GM18519 (cell line): ENCODE measurements at regions not wholly inside any gene's neighbourhood (a gene's known extent, or its start where the extent isn't known, plus 50 kb on each side); places are given as distances from the start of the nearest gene placed in this dataset.
A peak's percentile ranks its signal among the peaks of the same experiment; 100 is the strongest.

Experiments
- ATAC-seq: cut with Tn5 transposase; IDR thresholded peaks from one replicate; pipeline ENCODE4 v1.9.1; 2021; ENCODE audit warnings: mild to moderate bottlenecking, moderate library complexity; ENCODE audit not compliant: unreplicated experiment, low FRiP score

- peak; percentile 72 for ATAC-seq
Observed at GRCh38 chr2:160666154-160667060, 172.8 kb upstream of the RBMS1 start.

GRCh38 chr2:160667811-160668210 lies 174.2 kb upstream of the RBMS1 start:
- no peak for ATAC-seq

DNA sequence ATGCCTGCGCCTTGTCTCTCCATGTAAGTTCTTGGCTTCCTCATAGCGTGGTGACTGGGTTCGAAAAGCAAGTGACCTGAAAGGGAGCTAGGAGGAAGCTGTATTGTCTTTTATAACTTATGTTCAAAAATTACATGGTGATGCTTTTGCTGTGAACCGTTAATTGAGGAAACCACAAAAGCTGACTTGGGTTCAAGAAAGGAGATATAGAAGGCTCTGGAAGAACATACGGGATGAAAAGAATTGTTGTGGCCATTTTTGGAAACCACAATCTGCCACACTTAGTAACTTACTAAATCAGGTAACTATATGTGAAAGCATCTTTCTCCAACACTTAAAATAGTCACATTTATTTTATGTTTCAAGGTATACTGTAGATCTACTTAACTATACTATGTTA lies 177.0 kb upstream of the RBMS1 start:
- no peak for ATAC-seq

- ATAC-seq = no peak
Observed at GRCh38 chr2:160672211-160672610, 178.6 kb upstream of the RBMS1 start.

GRCh38 chr2:160674146-160674750 lies 180.6 kb upstream of the RBMS1 start:
- ATAC-seq = no peak

- no peak for ATAC-seq
Observed at GRCh38 chr2:160679686-160680085, 186.1 kb upstream of the RBMS1 start.

DNA sequence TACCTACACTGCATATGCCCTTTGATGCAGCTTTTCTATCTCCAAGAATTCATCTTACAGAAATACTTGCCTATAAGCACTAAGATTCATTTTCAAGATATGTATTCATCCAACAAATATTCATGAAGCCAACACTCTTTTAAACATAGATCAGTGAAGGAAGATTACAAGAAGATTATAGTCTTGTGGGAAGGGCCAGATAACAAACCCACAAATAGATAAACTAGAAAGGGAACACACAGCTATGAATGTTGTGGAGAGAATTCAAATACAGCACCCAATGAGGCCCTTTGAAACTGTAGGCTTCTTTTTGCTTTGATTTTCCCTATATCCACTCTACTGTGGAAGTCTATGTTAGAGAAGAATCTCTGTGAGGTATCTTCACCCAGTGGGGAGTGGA lies 186.7 kb upstream of the RBMS1 start:
- no peak for ATAC-seq

GRCh38 chr2:160680974-160681373 lies 187.4 kb upstream of the RBMS1 start:
- ATAC-seq = no peak

DNA sequence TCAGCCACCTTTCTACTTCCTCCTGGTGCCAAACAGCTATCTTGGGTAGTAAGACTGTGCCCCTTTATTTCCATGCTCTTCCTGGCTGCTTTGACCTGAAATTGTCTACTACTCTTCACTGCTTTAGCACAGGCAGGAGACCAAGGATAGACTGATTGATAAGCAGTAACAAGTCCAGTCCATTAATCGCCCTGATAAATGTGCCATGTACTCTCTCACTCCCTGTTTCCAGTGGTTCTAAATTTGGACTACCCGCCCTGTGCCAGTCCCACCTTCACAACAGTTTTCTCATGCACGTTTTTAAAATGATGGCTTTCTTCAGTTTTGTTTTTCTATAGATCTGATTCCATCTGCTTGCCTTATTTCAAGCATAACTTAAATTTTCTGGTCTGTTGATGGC lies 189.6 kb upstream of the RBMS1 start:
- ATAC-seq = no peak

GRCh38 chr2:160687629-160688028 lies 194.0 kb upstream of the RBMS1 start:
- ATAC-seq = no peak

- no peak for ATAC-seq
Observed at GRCh38 chr2:160689441-160689840, 195.8 kb upstream of the RBMS1 start.

DNA sequence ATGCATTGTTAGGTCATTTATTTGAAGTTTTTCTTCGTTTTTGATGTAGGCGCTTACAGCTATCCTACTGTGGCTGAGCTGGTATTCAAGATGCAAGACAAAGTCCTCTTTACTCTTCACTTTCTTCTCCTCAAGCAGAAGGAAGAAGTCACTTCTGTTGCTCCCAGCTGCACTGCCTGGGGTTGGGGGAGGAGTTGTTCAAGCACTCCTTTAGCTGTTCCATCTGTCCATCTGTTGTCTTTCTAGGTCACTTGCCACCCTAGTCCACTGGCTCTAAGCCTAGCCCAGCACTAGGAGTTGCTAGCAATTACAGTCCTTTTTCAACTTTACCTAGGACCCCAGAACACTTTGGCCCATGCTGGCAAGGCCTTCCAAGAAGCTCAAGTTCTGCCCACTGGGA lies 200.6 kb upstream of the RBMS1 start:
- no peak for ATAC-seq

DNA sequence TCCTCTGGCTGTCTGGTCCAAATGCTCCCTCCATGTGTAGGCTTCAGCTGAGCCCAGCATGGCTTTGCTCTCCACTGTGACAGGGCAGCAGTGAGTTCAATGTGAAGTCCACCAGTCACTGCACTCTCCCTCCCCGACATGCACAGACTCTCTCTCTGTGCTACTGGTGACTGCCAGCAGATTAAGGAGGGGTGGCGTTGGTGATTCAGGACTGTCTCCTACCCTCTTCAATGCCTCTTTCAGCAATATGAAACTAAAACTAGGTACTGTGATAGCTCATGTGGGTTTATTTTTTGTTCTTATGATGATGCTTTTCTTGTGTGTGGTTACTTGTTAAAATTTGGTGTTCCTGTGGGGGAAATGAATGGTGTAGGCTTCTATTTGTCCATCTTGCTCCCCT lies 201.0 kb upstream of the RBMS1 start:
- no peak for ATAC-seq

DNA sequence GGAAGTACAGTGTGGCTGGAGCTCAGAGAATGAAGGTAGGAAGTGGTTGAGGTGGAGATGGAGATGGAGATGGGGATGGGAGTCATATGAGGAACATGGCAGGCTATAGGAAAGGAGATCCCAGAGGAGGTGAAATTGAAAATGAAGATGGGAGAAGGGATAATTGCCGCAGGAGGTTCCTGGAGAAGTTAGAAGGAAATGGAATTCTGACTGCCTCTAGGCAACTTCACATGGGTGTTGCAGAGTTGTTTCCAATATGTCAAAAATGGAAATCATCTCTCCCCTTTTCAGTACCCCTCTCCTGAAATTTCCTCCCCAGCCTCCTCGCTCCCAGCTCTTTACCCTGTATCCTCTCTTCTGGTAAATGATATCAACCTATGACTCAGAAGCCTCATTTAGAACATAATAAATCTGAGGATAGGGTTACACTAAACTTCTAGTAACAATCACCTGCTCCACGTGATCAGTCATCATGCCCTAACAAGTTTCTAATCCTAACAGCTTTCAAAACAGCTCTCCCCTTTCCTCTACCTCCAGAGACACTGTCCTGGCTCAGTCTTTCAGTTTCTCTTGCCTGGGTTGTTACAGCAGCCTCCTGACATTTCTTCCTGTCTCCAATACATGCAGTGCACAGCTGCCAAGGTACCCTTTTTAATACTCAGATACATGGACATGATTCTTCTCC lies 201.9 kb upstream of the RBMS1 start:
- no peak for ATAC-seq

- ATAC-seq = no peak
Observed at GRCh38 chr2:160696087-160696452, 202.5 kb upstream of the RBMS1 start.

DNA sequence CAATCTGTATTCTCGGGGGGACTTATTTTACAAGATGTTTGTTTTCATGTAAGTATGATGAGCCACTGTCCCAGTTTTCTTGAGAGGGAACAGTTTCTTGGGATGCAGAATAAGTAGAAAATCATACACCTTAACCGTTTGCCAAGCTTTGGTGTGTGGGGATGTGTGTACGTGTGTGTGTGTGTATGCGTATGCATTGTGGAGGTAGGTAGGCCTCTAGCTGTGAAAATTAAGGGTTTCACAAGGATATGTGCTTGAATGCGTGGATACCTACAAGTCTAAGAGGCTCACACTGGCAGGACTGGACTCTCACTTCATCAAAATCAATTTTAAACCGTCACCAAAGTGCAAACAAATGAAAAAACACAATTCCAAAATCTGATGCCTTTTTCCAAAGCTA lies 204.2 kb upstream of the RBMS1 start:
- ATAC-seq = no peak

- no peak for ATAC-seq
Observed at GRCh38 chr2:160700021-160700814, 206.6 kb upstream of the RBMS1 start.

DNA sequence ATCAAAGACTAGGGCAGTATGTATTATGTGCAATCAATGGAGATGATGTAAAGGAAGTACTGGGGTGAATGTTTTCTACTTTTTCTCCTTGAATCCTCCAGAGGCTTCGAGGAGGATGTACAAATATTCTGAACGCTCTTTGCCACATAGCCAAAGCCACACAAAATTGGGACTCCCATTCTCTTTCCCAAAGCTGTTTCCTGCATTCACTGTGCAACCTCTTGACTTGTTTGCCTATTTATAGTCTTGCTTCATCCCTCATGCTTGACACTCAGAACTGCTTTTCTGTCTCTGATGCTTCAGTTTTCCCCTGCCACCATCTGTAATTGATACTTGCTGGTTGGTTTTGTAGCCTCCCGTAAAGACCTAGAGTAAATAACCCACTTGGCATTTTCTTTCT lies 208.2 kb upstream of the RBMS1 start:
- no peak for ATAC-seq

- no peak for ATAC-seq
Observed at GRCh38 chr2:160702754-160703153, 209.1 kb upstream of the RBMS1 start.

DNA sequence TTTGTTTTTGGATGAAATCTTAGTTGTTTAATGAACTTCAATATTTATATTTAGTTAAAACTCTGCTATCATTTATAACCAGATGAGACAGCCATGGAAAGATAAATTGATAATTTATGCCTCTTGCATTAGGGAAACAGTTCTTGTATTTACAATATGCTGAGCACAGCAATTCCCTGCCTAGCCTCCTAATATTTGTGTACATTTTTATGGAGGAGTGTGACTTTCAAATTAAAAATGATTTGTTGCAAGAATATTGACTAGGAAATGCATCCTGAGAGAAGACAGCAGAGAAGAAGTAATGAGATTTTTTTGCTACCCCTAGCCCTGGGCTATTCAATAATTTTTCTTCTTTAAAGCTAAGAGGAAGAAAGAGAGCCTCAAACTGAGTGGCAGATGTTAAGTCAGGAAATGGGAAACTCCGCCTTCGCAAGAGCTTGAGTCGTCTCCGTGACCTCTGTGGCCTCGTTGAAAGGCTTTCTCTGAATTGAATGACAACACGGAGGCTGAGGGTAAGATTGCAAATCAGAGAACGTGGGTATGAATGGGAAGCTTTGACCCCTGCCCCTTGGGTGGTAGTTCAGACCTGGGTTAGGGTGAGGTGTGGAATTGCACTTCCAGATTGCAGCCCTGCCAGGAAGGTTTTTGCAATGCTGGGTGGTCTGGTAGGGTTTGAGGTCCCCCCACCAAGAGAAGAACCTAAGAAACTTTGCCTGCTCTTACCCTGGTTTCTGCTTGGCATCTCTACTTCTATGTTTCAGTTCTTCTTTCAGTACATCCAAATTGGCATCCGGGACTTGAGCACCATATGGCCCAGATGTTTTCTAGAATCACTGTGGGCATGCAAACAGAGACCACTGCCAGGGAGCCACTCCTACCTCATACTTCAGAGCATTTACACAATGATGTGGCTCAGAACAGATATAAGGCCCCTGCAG lies 210.3 kb upstream of the RBMS1 start:
- ATAC-seq = peak; percentile 76
